Prostate gland (tissue), 2 donors: ENCODE measurements at regions not wholly inside any gene's neighbourhood (a gene's known extent, or its start where the extent isn't known, plus 50 kb on each side); places are given as distances from the start of the nearest gene placed in this dataset.

Source experiments
- POLR2A ChIP-seq: fragments of 450-650 bp; IDR thresholded peaks from one replicate; pipeline ENCODE4 v1.6.1; 2016; ENCODE audit warnings: antibody characterized with exemption, mild to moderate bottlenecking
- POLR2AphosphoS5 ChIP-seq: sonication (generic); formaldehyde crosslinking; IDR thresholded peaks from one replicate; pipeline ENCODE4 v1.6.1; 2017; ENCODE audit warnings: antibody characterized with exemption
- TF ChIP-seq, protein P1 (sequence below), 4 experiments: fragments of 200-600 bp in 2 of 4; fragments of 450-650 bp in 2 of 4; sonication (generic) in 2 of 4; IDR thresholded peaks; 1 replicate in 3 of 4; 2 replicates in 1 of 4; pipeline ENCODE4 v1.5.1; 2016 to 2019; ENCODE audit warnings: antibody characterized with exemption in 4 of 4, mild to moderate bottlenecking in 2 of 4, moderate library complexity in 2 of 4

DNA sequence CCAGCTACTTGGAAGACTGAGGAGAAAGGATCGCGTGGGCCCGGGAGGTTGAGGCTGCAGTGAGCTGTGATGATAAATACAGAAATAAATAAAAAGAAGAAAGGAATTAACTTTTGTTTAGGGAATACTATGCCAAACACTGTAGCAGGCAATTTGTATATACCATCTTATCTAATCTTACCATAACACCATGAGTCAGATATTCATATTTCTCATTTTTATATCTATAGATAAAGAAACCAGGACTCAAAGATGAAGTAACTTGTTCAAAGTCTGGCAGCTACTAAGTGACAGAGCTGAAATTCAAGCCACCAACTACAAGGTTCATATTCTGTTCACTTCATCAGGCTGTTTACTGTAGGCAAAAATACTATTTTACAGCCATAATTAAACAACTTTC, 119.2 kb upstream of the SLC39A10 start:
- TF ChIP-seq, protein P1, sequence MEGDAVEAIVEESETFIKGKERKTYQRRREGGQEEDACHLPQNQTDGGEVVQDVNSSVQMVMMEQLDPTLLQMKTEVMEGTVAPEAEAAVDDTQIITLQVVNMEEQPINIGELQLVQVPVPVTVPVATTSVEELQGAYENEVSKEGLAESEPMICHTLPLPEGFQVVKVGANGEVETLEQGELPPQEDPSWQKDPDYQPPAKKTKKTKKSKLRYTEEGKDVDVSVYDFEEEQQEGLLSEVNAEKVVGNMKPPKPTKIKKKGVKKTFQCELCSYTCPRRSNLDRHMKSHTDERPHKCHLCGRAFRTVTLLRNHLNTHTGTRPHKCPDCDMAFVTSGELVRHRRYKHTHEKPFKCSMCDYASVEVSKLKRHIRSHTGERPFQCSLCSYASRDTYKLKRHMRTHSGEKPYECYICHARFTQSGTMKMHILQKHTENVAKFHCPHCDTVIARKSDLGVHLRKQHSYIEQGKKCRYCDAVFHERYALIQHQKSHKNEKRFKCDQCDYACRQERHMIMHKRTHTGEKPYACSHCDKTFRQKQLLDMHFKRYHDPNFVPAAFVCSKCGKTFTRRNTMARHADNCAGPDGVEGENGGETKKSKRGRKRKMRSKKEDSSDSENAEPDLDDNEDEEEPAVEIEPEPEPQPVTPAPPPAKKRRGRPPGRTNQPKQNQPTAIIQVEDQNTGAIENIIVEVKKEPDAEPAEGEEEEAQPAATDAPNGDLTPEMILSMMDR (IDR thresholded peaks at IDR 0.05): no peak
- TF ChIP-seq POLR2A: no peak
- no peak for TF ChIP-seq POLR2AphosphoS5
